ENCODE measurements at regions not wholly inside any gene's neighbourhood (a gene's known extent, or its start where the extent isn't known, plus 50 kb on each side); places are given as distances from the start of the nearest gene placed in this dataset.

DNA sequence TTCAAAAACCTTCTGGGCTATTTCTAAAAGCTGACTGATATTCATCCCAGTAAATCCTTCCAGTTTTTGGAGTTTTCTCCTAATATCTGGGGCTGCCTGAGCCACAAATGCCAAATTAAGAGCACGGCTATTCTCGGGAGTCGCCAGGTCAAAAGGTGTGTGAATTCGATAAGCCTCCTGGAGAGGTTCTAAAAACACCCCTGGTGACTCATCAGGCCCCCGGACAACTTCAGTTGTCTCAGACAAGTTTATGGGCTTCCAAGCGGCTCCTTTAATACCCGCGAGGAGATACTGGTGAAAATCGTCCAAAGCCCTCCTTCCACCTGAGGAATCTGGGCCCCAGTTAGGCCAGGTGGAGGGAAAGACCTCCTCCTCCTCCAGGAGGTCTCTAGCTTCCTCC, 677.1 kb downstream of the TMEM121 start:
- H3K4me3 Mint-ChIP-seq (ENCODE audit: unreplicated experiment): peak overlapping the region; percentile 98
- H3K36me3 Mint-ChIP-seq (ENCODE audit: insufficient read depth, unreplicated experiment): peaks cover 68% of the 10 kb centered on the region
- peaks cover 14% of the 10 kb centered on the region for H3K9me3 Mint-ChIP-seq (ENCODE audit: unreplicated experiment)
- H3K27ac Mint-ChIP-seq (ENCODE audit: unreplicated experiment): peak overlapping the region; percentile 99
- ChIA-PET POLR2A (no interaction called here), CTCF (interaction anchor here (0.5 to 1.4 kb wide), 2 partner anchors 54 to 258 kb away, joined by 3 to 4 read pairs; no protein-coding TSS in a partner anchor)
- peak; percentile 45 to 79 for DNase-seq
- H3K36me3 ChIP-seq (ENCODE audit: control insufficient read depth, insufficient read depth, low read length): no peaks in the 10 kb centered on the region
- H3K4me1 ChIP-seq: peaks cover 80% of the 10 kb centered on the region
- H3K27me3 Mint-ChIP-seq (ENCODE audit: insufficient read depth, unreplicated experiment): no peaks in the 10 kb centered on the region
- no peak for TF ChIP-seq CTCF (IDR thresholded peaks at IDR 0.05; ENCODE audit: insufficient read depth in 1 of 2, low read depth in 1 of 2, low read length in 1 of 2, severe bottlenecking in 1 of 2, unreplicated experiment in 1 of 2)
- intact Hi-C loops (cut with micrococcal nuclease; ENCODE audit: unreplicated experiment): no loop called here
- H3K9me3 ChIP-seq: peaks cover 3% of the 10 kb centered on the region; the same call in 1 of the 2 replicates
- H3K4me1 Mint-ChIP-seq (ENCODE audit: low read depth, unreplicated experiment): peaks cover 48% of the 10 kb centered on the region
- no peak overlapping the region for H3K4me3 ChIP-seq (ENCODE audit: low read depth, low read length)
- H3K27me3 ChIP-seq (replicated peaks; ENCODE audit: control insufficient read depth, insufficient read depth, low read length): no peaks in the 10 kb centered on the region
- TSS peak; percentile 11 for BruUV-seq (replicated peaks)

GRCh38 chr14:106204063-106204462, 677.7 kb downstream of the TMEM121 start:
- intact Hi-C loops (cut with micrococcal nuclease; ENCODE audit: unreplicated experiment): no loop called here
- Mint-ChIP-seq H3K27ac (ENCODE audit: unreplicated experiment) (peak overlapping the region; percentile 99), H3K4me3 (ENCODE audit: unreplicated experiment) (peak overlapping the region; percentile 98), H3K27me3 (ENCODE audit: insufficient read depth, unreplicated experiment) (no peaks in the 10 kb centered on the region), H3K9me3 (ENCODE audit: unreplicated experiment) (peaks cover 13% of the 10 kb centered on the region), H3K4me1 (ENCODE audit: low read depth, unreplicated experiment) (peaks cover 50% of the 10 kb centered on the region), H3K36me3 (ENCODE audit: insufficient read depth, unreplicated experiment) (peaks cover 69% of the 10 kb centered on the region)
- H3K4me1 ChIP-seq: peaks cover 80% of the 10 kb centered on the region
- H3K9me3 ChIP-seq: peaks cover 6% of the 10 kb centered on the region; the same call in 1 of the 2 replicates
- no peaks in the 10 kb centered on the region for H3K36me3 ChIP-seq (ENCODE audit: control insufficient read depth, insufficient read depth, low read length)
- BruUV-seq (replicated peaks): TSS peak; percentile 9
- H3K4me3 ChIP-seq (ENCODE audit: low read depth, low read length): peak overlapping the region; percentile 12
- H3K27me3 ChIP-seq (replicated peaks; ENCODE audit: control insufficient read depth, insufficient read depth, low read length): no peaks in the 10 kb centered on the region
- no peak for DNase-seq
- CTCF ChIA-PET: interaction anchor here (1.4 kb wide), 1 partner anchor 53 kb away, joined by 4 read pairs; no protein-coding TSS in a partner anchor
- no peak for TF ChIP-seq CTCF (IDR thresholded peaks at IDR 0.05; ENCODE audit: insufficient read depth in 1 of 2, low read depth in 1 of 2, low read length in 1 of 2, severe bottlenecking in 1 of 2, unreplicated experiment in 1 of 2)
- POLR2A ChIA-PET: no interaction called here

GRCh38 chr14:106207316-106207715, 680.9 kb downstream of the TMEM121 start:
- Mint-ChIP-seq H3K27me3 (ENCODE audit: insufficient read depth, unreplicated experiment) (no peaks in the 10 kb centered on the region), H3K4me3 (ENCODE audit: unreplicated experiment) (peak overlapping the region; percentile 60), H3K4me1 (ENCODE audit: low read depth, unreplicated experiment) (peaks cover 52% of the 10 kb centered on the region), H3K36me3 (ENCODE audit: insufficient read depth, unreplicated experiment) (peaks cover 57% of the 10 kb centered on the region), H3K9me3 (ENCODE audit: unreplicated experiment) (peaks cover 10% of the 10 kb centered on the region), H3K27ac (ENCODE audit: unreplicated experiment) (peak overlapping the region; percentile 98)
- TF ChIP-seq CTCF (IDR thresholded peaks at IDR 0.05; ENCODE audit: insufficient read depth in 1 of 2, low read depth in 1 of 2, low read length in 1 of 2, severe bottlenecking in 1 of 2, unreplicated experiment in 1 of 2): no peak
- ChIA-PET CTCF (no interaction called here), POLR2A (interaction anchor here (0.6 kb wide), 1 partner anchor 41 kb away, joined by 3 read pairs; no protein-coding TSS in a partner anchor)
- Histone ChIP-seq H3K4me3 (ENCODE audit: low read depth, low read length) (no peak overlapping the region), H3K36me3 (ENCODE audit: control insufficient read depth, insufficient read depth, low read length) (no peaks in the 10 kb centered on the region), H3K4me1 (peaks cover 63% of the 10 kb centered on the region), H3K9me3 (peaks cover 6% of the 10 kb centered on the region; the same call in 1 of the 2 replicates), H3K27me3 (replicated peaks; ENCODE audit: control insufficient read depth, insufficient read depth, low read length) (no peaks in the 10 kb centered on the region)
- intact Hi-C loops (cut with micrococcal nuclease; ENCODE audit: unreplicated experiment): loop anchor here (1.0 to 2.0 kb wide), 2 partner anchors 23 to 50 kb away; no protein-coding TSS in a partner anchor
- no TSS peak for BruUV-seq (replicated peaks)
- peak; percentile 77 to 80 for DNase-seq
